K562 (cell line): ENCODE measurements at regions not wholly inside any gene's neighbourhood (a gene's known extent, or its start where the extent isn't known, plus 50 kb on each side); places are given as distances from the start of the nearest gene placed in this dataset.

ENCODE experiments used
- ARHGAP35 ChIP-seq: fragments of 450-650 bp; IDR thresholded peaks from 2 replicates; pipeline ENCODE4 v1.6.1; 2018; ENCODE audit not compliant: partially characterized antibody
- RAD21 ChIP-seq, 2 experiments: fragments of 250-450 bp in 1 of 2; fragments of 450-650 bp in 1 of 2; sonication (Bioruptor Pico) in 1 of 2; formaldehyde crosslinking in 1 of 2; IDR thresholded peaks in 1 of 2; conservative IDR thresholded peaks in 1 of 2; 2 replicates each; pipeline versions ENCODE4 v1.4.0 to v1.8.0; 2020 to 2022; ENCODE audit warnings: mild to moderate bottlenecking in 2 of 2, moderate library complexity in 1 of 2
- SMC3 ChIP-seq: conservative IDR thresholded peaks from 2 replicates; pipeline ENCODE4 v1.6.1; 2011; ENCODE audit warnings: low read depth, low read length, improper control_type of control experiment; ENCODE audit not compliant: insufficient read depth
- TAF1 ChIP-seq: IDR thresholded peaks from 2 replicates; pipeline ENCODE4 v1.6.1; 2011; ENCODE audit warnings: mild to moderate bottlenecking, low read length, moderate library complexity; ENCODE audit not compliant: insufficient read depth, control insufficient read depth, severe bottlenecking; ENCODE audit errors: extremely low read depth
- TF ChIP-seq, protein P1 (sequence below): fragments of 450-650 bp; IDR thresholded peaks from 2 replicates; pipeline ENCODE4 v1.7.1; 2018; ENCODE audit warnings: mild to moderate bottlenecking, low read depth; ENCODE audit not compliant: partially characterized antibody
- TF ChIP-seq, protein P2 (sequence below): sonication (generic); formaldehyde crosslinking; IDR thresholded peaks from 2 replicates; pipeline ENCODE4 v1.4.0; 2020; ENCODE audit warnings: mild to moderate bottlenecking, missing genetic modification reagents
- TF ChIP-seq, protein P3 (sequence below): fragments of 200-600 bp; sonication (generic); IDR thresholded peaks from one replicate; pipeline ENCODE4 v1.6.1; 2012; ENCODE audit warnings: mild to moderate bottlenecking, low read depth, low read length, inconsistent platforms
- TF ChIP-seq, protein P4 (sequence below): fragments of 450-650 bp; IDR thresholded peaks from 2 replicates; pipeline ENCODE4 v1.6.1; 2017; ENCODE audit warnings: mild to moderate bottlenecking, moderate library complexity
- TF ChIP-seq, protein P5 (sequence below), 3 experiments: IDR thresholded peaks in 2 of 3; conservative IDR thresholded peaks in 1 of 3; 2 replicates each; pipeline ENCODE4 v1.5.1; 2011 to 2012; ENCODE audit warnings: low read length in 3 of 3, mild to moderate bottlenecking in 3 of 3, control low read depth in 2 of 3, improper control_type of control experiment in 1 of 3, inconsistent platforms in 1 of 3, low read depth in 1 of 3, mixed read lengths in 1 of 3, moderate library complexity in 1 of 3; ENCODE audit not compliant: insufficient read depth in 2 of 3

DNA sequence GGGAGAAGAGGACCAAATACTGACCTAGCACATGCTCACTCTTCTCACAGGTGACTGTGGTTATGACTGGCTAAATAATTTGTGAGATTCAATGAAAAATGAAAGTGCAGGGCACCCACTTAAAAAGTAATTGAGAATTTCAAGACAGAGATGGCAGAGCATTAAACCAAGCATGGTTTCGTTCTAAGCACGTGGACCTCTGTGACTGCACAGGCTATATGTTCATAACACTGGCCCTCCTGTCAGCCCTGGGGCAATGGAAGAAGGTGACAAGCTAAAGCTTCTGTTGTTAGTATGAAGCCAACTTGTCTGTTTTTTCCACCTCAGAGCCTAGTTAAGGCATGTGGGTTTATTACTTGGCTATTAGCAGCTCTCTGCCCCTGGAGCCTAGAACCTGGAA, 130.9 kb downstream of the FASLG start:
- TF ChIP-seq TAF1 (no peak), ARHGAP35 (no peak), RAD21 (CRISPR knock-in tag; conservative IDR thresholded peaks at IDR 0.05 in 1 of 2, IDR thresholded peaks at IDR 0.05 in 1 of 2) (no peak), SMC3 (no peak)
- TF ChIP-seq, protein P1, sequence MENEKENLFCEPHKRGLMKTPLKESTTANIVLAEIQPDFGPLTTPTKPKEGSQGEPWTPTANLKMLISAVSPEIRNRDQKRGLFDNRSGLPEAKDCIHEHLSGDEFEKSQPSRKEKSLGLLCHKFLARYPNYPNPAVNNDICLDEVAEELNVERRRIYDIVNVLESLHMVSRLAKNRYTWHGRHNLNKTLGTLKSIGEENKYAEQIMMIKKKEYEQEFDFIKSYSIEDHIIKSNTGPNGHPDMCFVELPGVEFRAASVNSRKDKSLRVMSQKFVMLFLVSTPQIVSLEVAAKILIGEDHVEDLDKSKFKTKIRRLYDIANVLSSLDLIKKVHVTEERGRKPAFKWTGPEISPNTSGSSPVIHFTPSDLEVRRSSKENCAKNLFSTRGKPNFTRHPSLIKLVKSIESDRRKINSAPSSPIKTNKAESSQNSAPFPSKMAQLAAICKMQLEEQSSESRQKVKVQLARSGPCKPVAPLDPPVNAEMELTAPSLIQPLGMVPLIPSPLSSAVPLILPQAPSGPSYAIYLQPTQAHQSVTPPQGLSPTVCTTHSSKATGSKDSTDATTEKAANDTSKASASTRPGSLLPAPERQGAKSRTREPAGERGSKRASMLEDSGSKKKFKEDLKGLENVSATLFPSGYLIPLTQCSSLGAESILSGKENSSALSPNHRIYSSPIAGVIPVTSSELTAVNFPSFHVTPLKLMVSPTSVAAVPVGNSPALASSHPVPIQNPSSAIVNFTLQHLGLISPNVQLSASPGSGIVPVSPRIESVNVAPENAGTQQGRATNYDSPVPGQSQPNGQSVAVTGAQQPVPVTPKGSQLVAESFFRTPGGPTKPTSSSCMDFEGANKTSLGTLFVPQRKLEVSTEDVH, result no peak
- TF ChIP-seq, protein P2, sequence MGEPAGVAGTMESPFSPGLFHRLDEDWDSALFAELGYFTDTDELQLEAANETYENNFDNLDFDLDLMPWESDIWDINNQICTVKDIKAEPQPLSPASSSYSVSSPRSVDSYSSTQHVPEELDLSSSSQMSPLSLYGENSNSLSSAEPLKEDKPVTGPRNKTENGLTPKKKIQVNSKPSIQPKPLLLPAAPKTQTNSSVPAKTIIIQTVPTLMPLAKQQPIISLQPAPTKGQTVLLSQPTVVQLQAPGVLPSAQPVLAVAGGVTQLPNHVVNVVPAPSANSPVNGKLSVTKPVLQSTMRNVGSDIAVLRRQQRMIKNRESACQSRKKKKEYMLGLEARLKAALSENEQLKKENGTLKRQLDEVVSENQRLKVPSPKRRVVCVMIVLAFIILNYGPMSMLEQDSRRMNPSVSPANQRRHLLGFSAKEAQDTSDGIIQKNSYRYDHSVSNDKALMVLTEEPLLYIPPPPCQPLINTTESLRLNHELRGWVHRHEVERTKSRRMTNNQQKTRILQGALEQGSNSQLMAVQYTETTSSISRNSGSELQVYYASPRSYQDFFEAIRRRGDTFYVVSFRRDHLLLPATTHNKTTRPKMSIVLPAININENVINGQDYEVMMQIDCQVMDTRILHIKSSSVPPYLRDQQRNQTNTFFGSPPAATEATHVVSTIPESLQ (CRISPR knock-in tag), result no peak
- TF ChIP-seq, protein P3, sequence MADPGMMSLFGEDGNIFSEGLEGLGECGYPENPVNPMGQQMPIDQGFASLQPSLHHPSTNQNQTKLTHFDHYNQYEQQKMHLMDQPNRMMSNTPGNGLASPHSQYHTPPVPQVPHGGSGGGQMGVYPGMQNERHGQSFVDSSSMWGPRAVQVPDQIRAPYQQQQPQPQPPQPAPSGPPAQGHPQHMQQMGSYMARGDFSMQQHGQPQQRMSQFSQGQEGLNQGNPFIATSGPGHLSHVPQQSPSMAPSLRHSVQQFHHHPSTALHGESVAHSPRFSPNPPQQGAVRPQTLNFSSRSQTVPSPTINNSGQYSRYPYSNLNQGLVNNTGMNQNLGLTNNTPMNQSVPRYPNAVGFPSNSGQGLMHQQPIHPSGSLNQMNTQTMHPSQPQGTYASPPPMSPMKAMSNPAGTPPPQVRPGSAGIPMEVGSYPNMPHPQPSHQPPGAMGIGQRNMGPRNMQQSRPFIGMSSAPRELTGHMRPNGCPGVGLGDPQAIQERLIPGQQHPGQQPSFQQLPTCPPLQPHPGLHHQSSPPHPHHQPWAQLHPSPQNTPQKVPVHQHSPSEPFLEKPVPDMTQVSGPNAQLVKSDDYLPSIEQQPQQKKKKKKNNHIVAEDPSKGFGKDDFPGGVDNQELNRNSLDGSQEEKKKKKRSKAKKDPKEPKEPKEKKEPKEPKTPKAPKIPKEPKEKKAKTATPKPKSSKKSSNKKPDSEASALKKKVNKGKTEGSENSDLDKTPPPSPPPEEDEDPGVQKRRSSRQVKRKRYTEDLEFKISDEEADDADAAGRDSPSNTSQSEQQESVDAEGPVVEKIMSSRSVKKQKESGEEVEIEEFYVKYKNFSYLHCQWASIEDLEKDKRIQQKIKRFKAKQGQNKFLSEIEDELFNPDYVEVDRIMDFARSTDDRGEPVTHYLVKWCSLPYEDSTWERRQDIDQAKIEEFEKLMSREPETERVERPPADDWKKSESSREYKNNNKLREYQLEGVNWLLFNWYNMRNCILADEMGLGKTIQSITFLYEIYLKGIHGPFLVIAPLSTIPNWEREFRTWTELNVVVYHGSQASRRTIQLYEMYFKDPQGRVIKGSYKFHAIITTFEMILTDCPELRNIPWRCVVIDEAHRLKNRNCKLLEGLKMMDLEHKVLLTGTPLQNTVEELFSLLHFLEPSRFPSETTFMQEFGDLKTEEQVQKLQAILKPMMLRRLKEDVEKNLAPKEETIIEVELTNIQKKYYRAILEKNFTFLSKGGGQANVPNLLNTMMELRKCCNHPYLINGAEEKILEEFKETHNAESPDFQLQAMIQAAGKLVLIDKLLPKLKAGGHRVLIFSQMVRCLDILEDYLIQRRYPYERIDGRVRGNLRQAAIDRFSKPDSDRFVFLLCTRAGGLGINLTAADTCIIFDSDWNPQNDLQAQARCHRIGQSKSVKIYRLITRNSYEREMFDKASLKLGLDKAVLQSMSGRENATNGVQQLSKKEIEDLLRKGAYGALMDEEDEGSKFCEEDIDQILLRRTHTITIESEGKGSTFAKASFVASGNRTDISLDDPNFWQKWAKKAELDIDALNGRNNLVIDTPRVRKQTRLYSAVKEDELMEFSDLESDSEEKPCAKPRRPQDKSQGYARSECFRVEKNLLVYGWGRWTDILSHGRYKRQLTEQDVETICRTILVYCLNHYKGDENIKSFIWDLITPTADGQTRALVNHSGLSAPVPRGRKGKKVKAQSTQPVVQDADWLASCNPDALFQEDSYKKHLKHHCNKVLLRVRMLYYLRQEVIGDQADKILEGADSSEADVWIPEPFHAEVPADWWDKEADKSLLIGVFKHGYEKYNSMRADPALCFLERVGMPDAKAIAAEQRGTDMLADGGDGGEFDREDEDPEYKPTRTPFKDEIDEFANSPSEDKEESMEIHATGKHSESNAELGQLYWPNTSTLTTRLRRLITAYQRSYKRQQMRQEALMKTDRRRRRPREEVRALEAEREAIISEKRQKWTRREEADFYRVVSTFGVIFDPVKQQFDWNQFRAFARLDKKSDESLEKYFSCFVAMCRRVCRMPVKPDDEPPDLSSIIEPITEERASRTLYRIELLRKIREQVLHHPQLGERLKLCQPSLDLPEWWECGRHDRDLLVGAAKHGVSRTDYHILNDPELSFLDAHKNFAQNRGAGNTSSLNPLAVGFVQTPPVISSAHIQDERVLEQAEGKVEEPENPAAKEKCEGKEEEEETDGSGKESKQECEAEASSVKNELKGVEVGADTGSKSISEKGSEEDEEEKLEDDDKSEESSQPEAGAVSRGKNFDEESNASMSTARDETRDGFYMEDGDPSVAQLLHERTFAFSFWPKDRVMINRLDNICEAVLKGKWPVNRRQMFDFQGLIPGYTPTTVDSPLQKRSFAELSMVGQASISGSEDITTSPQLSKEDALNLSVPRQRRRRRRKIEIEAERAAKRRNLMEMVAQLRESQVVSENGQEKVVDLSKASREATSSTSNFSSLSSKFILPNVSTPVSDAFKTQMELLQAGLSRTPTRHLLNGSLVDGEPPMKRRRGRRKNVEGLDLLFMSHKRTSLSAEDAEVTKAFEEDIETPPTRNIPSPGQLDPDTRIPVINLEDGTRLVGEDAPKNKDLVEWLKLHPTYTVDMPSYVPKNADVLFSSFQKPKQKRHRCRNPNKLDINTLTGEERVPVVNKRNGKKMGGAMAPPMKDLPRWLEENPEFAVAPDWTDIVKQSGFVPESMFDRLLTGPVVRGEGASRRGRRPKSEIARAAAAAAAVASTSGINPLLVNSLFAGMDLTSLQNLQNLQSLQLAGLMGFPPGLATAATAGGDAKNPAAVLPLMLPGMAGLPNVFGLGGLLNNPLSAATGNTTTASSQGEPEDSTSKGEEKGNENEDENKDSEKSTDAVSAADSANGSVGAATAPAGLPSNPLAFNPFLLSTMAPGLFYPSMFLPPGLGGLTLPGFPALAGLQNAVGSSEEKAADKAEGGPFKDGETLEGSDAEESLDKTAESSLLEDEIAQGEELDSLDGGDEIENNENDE, result no peak
- TF ChIP-seq, protein P4, sequence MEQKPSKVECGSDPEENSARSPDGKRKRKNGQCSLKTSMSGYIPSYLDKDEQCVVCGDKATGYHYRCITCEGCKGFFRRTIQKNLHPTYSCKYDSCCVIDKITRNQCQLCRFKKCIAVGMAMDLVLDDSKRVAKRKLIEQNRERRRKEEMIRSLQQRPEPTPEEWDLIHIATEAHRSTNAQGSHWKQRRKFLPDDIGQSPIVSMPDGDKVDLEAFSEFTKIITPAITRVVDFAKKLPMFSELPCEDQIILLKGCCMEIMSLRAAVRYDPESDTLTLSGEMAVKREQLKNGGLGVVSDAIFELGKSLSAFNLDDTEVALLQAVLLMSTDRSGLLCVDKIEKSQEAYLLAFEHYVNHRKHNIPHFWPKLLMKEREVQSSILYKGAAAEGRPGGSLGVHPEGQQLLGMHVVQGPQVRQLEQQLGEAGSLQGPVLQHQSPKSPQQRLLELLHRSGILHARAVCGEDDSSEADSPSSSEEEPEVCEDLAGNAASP, result no peak
- TF ChIP-seq, protein P5, sequence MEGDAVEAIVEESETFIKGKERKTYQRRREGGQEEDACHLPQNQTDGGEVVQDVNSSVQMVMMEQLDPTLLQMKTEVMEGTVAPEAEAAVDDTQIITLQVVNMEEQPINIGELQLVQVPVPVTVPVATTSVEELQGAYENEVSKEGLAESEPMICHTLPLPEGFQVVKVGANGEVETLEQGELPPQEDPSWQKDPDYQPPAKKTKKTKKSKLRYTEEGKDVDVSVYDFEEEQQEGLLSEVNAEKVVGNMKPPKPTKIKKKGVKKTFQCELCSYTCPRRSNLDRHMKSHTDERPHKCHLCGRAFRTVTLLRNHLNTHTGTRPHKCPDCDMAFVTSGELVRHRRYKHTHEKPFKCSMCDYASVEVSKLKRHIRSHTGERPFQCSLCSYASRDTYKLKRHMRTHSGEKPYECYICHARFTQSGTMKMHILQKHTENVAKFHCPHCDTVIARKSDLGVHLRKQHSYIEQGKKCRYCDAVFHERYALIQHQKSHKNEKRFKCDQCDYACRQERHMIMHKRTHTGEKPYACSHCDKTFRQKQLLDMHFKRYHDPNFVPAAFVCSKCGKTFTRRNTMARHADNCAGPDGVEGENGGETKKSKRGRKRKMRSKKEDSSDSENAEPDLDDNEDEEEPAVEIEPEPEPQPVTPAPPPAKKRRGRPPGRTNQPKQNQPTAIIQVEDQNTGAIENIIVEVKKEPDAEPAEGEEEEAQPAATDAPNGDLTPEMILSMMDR (IDR thresholded peaks at IDR 0.05 in 2 of 3, conservative IDR thresholded peaks at IDR 0.05 in 1 of 3; ENCODE audit: insufficient read depth in 2 of 3, low read depth in 1 of 3, low read length in 3 of 3), result no peak
